HG03108 (cell line): ENCODE measurements at regions not wholly inside any gene's neighbourhood (a gene's known extent, or its start where the extent isn't known, plus 50 kb on each side); places are given as distances from the start of the nearest gene placed in this dataset.
"Not testable (repeated sequence)": the region's sequence is repeated elsewhere in the genome, so short reads cannot be mapped to it uniquely, and the experiment has no call there.

Experiments
- ATAC-seq: cut with Tn5 transposase; IDR thresholded peaks from one replicate; pipeline ENCODE4 v1.9.1; 2021; ENCODE audit warnings: moderate library complexity; ENCODE audit not compliant: unreplicated experiment

DNA sequence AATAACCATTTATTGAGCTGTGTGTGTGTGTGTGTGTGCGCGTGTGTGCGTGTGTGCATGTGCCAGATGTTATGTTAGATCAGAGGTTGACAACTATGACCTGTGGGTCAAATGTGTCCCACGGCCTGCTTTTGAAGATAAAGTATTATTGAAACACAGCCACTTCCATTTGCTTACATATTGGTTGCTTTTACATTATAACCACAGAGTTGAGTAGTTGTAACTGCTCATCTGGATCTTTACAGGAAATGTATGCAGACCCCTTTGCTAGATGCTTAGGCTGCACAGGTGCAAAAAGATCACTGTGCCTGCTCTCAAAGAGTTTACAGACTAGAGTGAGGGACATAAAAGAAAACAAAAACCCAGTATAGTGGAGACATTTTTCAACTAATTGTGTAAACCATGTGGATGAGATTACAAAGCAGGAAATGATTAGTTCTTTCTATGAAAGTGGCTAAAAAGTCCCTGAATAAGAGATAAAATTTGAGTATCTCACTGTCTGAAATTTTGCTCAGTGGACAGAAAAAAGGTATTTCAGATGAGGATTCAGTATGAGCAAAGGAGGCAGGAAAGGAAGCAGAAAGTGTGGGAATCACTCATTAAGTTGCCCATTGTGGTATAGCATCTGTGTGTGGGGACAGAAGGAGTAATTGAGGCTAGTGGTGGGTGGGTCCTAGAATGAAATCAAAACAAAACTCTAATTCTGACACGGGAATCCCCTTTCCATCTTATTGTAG is 188.4 kb downstream of the PAH start:
- ATAC-seq = no peak

DNA sequence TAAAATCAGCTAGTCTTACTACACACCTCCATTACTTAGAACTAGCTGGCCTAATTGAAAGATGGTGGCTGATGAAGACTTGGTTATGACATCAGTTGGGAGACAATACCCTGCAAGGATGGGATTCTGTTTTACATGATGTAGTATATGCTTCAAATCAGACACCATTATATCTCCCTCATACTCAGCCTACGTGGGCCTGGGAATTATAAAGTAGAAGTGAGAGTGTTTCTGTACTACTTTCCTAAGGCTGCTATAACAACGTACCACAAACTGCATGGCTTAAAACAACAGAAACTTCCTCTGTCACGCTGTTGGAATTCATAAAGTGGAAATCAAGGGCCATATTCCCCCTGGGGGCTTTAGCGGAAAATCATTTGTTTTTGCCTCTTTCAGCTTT is 190.4 kb downstream of the PAH start:
- no peak for ATAC-seq

GRCh38 chr12:102722147-102722546 is 194.9 kb downstream of the PAH start:
- ATAC-seq = no peak

DNA sequence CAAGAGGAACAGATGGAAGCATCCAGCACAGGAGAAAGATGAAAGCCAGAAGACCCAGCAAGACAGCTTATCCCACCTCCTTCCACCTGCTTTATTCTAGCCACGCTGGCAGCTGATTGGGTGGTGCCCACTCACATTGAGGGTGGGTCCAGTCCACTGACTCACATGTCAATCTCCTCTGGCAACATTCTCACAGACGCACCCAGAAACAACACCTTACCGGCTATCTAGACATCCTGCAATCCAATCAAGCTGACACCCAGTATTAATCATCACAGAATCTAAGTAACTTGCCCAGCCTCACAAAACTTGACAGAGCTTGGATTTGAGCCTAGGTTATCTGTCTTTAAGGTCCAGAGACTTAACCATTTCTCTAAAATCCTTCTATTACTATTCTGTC is 208.9 kb downstream of the PAH start:
- no peak for ATAC-seq

GRCh38 chr12:102702447-102703114 is 214.5 kb downstream of the PAH start:
- no peak for ATAC-seq

GRCh38 chr12:102696045-102696444 is 215.7 kb upstream of the IGF1 start:
- no peak for ATAC-seq

DNA sequence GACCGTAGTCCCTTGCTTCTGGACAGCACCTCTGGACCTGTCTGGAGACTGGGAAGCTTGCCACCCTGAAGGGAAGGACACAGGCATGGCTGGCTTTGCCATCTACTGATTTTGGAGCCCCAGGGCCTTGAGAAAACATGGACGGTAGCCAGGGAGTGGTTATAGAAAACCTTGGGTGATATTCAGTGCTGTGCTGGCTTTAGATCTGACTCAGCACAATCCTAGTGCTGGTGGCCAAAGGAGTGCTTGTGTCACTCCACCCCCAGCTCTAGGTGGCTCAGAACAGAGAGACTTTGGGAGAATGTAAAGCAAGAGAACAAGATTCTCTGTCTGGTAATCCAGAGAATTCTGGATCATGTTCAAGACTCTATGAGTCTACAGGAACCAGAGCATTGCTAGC is 214.5 kb upstream of the IGF1 start:
- no peak for ATAC-seq

- ATAC-seq = no peak
Observed at GRCh38 chr12:102691773-102692555, 211.6 kb upstream of the IGF1 start.

DNA sequence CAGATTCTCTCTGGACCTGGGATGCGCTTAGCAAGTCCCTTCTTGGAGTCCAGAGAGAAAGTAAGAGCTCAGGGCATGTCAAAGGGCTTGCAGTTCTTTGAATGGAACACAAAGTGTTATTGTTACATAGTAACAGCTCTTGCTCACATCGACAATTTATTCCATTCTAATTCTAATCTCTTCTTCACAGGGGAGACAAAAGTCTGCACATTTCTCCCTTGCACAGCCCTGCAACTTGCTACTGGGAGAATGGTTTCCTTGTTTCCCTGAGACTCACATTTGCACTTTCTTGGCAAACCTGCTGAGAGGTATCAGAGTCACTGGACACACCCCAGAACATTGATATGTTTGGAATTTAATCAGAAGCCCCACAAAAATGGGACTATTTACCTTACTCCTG is 209.9 kb upstream of the IGF1 start:
- ATAC-seq = no peak

GRCh38 chr12:102689701-102690100 is 209.3 kb upstream of the IGF1 start:
- no peak for ATAC-seq

DNA sequence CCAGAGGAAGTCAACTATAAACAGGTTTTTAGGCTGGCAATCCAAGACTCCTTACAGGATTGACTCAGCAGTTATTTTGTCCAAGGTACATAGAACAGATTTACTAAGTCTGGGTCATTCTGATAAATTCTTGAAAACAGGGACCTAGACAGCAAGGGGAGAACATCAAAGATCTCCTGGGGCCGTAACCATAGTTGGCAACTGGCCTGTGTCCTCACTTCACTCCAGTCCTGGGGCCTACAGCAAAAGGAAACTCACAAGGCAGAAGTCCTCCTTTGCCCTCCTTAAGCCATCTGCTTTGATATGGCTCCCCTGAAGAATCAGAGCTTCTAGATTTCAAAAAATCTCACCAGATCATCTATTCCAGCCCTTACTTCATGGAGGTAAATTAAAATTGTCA is 207.2 kb upstream of the IGF1 start:
- ATAC-seq = no peak

- ATAC-seq = no peak
Observed at GRCh38 chr12:102685841-102686240, 205.5 kb upstream of the IGF1 start.

GRCh38 chr12:102685172-102685571 is 204.8 kb upstream of the IGF1 start:
- ATAC-seq = no peak

DNA sequence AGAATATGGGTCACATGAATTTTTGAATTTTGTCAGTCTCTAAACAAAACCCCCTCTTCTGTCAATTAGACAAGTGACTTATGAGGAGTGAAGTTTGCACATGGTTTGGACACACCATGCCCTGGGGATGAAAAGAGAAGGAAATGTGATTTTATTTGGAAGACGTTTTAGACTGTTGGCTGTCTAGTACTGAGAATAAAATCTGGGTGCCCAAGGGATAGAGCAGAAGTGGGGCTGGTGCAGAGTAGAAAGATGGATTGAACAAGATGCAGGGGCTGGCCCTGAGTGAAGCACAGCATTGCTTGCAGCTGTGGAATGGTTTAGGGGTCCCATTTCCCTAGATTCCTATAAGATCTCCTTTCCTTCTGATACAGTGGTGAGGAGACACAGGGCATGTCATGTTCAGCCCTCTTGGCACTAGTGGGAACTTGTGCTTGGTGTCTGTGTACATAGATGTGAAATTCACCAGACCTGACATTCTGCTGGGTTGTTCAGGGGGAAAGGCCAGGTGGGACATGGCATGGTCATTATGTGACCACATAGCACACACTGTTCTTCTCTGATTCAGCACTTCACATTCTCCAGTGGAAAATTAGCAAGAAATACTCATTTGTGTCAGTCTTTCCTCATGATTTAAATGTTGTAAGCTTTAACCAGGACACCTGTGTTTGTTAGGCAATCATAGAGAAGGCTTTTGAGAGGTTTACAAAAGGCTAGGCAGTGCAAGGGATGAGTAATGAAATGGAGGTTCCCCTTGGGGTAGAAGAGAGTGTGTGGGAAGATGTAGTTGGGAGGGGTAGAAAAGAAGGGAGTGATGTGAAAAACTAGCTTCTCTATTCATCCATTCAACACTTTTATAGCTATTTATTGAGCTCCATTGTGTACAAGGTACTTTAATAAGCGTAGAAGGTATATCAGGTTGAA is 202.3 kb upstream of the IGF1 start:
- no peak for ATAC-seq

DNA sequence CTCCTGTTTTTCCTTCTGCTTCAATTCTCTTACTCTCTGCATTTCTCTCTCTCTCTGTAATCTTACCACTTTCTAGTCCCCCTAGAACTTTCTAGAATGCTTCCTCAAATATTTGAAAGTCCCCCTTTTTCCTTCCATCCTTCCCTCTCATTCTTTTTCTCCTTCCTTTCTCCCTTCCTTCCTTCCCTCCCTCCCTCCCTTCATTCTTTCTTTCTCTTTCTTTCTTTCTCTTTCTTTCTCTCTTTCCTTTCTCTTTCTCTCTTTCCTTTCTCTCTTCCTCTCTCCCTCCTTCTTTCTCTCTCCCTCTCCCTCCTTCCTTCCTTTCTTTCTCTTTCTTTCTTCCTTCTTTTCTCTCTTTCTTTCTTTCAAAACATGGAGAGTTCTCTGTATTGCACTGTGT is 201.4 kb upstream of the IGF1 start:
- ATAC-seq = no peak

GRCh38 chr12:102681309-102681708 is 200.9 kb upstream of the IGF1 start:
- no peak for ATAC-seq

DNA sequence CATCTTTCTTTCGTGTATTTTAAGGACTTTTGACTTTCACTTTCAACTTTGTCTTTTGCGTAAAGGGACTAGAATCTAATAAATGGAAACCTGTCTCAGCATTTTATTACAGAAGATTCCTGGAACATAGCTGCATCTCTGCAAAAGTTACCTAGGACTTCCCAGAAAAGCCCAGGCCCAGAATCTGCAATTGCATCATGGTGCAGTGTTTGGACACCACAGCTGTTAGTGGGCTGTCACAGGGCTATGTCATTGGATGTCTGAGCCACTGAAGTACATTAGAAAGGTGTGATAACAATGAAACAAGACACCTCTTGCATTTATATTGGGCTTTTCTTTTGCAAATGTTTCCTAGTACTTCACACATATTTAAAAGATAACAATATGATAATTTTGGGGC is 199.9 kb upstream of the IGF1 start:
- no peak for ATAC-seq

GRCh38 chr12:102676812-102677211 is 196.4 kb upstream of the IGF1 start:
- no peak for ATAC-seq

- ATAC-seq = no peak
Observed at GRCh38 chr12:102675672-102676071, 195.3 kb upstream of the IGF1 start.

GRCh38 chr12:102673606-102674005 is 193.2 kb upstream of the IGF1 start:
- ATAC-seq = no peak

- ATAC-seq = not testable (repeated sequence)
Observed at GRCh38 chr12:102672212-102672611, 191.8 kb upstream of the IGF1 start.
